Neural cell (in vitro differentiated cells): ENCODE measurements at regions not wholly inside any gene's neighbourhood (a gene's known extent, or its start where the extent isn't known, plus 50 kb on each side); places are given as distances from the start of the nearest gene placed in this dataset.

Source experiments
- H2AFZ ChIP-seq: fragments of 200-600, 300-800 bp; sonication (generic), shearing (Covaris generic); 2 replicates; pipeline ENCODE4 v1.6.0; 2014; ENCODE audit warnings: low read depth, mild to moderate bottlenecking, antibody characterized with exemption, low read length, moderate library complexity
- H3F3A ChIP-seq: fragments of 200-600 bp; shearing (Covaris generic); 2 replicates; pipeline ENCODE4 v1.6.1; 2016; ENCODE audit warnings: mild to moderate bottlenecking, moderate library complexity, mixed read lengths, antibody characterized with exemption, low read length; ENCODE audit not compliant: insufficient read depth, poor library complexity, severe bottlenecking
- H3K27ac ChIP-seq: fragments of 200-600, 300-800 bp; sonication (generic), shearing (Covaris generic); 2 replicates; pipeline ENCODE4 v1.5.1; 2014; ENCODE audit warnings: mild to moderate bottlenecking, low read length, moderate library complexity
- H3K27me3 ChIP-seq: fragments of 300-800, 200-600 bp; sonication (generic), shearing (Covaris generic); 2 replicates; pipeline ENCODE4 v1.6.0; 2014; ENCODE audit warnings: mild to moderate bottlenecking, low read depth, low read length, moderate library complexity; ENCODE audit not compliant: insufficient read depth
- H3K36me3 ChIP-seq: fragments of 300-800, 200-600 bp; sonication (generic), shearing (Covaris generic); 2 replicates; pipeline ENCODE4 v1.5.1; 2014; ENCODE audit warnings: mild to moderate bottlenecking, antibody characterized with exemption, low read length, moderate library complexity; ENCODE audit not compliant: insufficient read depth
- H3K4me2 ChIP-seq: fragments of 300-800, 200-600 bp; sonication (generic), shearing (Covaris generic); 2 replicates; pipeline ENCODE4 v1.6.0; 2014; ENCODE audit warnings: mild to moderate bottlenecking, low read length
- H3K4me3 ChIP-seq: fragments of 300-800, 200-600 bp; sonication (generic), shearing (Covaris generic); 2 replicates; pipeline ENCODE4 v1.5.1; 2014; ENCODE audit warnings: mild to moderate bottlenecking, low read length, moderate library complexity
- H3K79me2 ChIP-seq: fragments of 200-600 bp; shearing (Covaris generic); replicated peaks from 2 replicates; pipeline ENCODE4 v1.6.0; 2014; ENCODE audit warnings: mild to moderate bottlenecking, low read length, moderate library complexity; ENCODE audit not compliant: insufficient read depth
- H3K9ac ChIP-seq: fragments of 300-800, 200-600 bp; sonication (generic), shearing (Covaris generic); 2 replicates; pipeline ENCODE4 v1.6.1; 2016; ENCODE audit warnings: mild to moderate bottlenecking, low read length, mixed read lengths
- H3K9me2 ChIP-seq: fragments of 200-600 bp; shearing (Covaris generic); 2 replicates; pipeline ENCODE4 v1.6.1; 2016; ENCODE audit warnings: mild to moderate bottlenecking, low read length, mixed read lengths; ENCODE audit not compliant: insufficient read depth
- H3K9me3 ChIP-seq: fragments of 200-600, 300-800 bp; sonication (generic), shearing (Covaris generic); 2 replicates; pipeline ENCODE4 v1.6.1; 2016; ENCODE audit warnings: mild to moderate bottlenecking, mixed run types, low read length, moderate library complexity, mixed read lengths
- H4K20me1 ChIP-seq: fragments of 200-600 bp; shearing (Covaris generic); 2 replicates; pipeline ENCODE4 v1.6.1; 2016; ENCODE audit warnings: mild to moderate bottlenecking, mixed run types; ENCODE audit not compliant: insufficient read depth
- CTCF ChIP-seq: fragments of 450-650 bp; IDR thresholded peaks from 2 replicates; pipeline ENCODE4 v1.5.1; 2014; ENCODE audit warnings: antibody characterized with exemption, mild to moderate bottlenecking, moderate library complexity; ENCODE audit not compliant: poor library complexity, severe bottlenecking
- EP300 ChIP-seq: fragments of 450-650 bp; conservative IDR thresholded peaks from 2 replicates; pipeline ENCODE4 v1.6.1; 2014; ENCODE audit warnings: antibody characterized with exemption, mild to moderate bottlenecking, moderate library complexity; ENCODE audit not compliant: poor library complexity, severe bottlenecking
- EZH2 ChIP-seq: fragments of 200-600, 300-800 bp; shearing (Covaris generic), sonication (generic); IDR thresholded peaks from 2 replicates; pipeline ENCODE4 v1.6.1; 2014; ENCODE audit warnings: antibody characterized with exemption, low read length, borderline replicate concordance, mild to moderate bottlenecking; ENCODE audit not compliant: insufficient read depth, poor library complexity, severe bottlenecking
- MXI1 ChIP-seq: fragments of 450-650 bp; conservative IDR thresholded peaks from 2 replicates; pipeline ENCODE4 v1.6.1; 2014; ENCODE audit warnings: antibody characterized with exemption, mild to moderate bottlenecking; ENCODE audit not compliant: poor library complexity, severe bottlenecking
- POLR2AphosphoS5 ChIP-seq: IDR thresholded peaks from 2 replicates; pipeline ENCODE4 v1.6.1; 2012
- RAD21 ChIP-seq: fragments of 450-650 bp; conservative IDR thresholded peaks from 2 replicates; pipeline ENCODE4 v1.6.1; 2014; ENCODE audit warnings: antibody characterized with exemption, mild to moderate bottlenecking, moderate library complexity
- REST ChIP-seq: IDR thresholded peaks from 2 replicates; pipeline ENCODE4 v1.6.1; 2012; ENCODE audit warnings: borderline replicate concordance
- SMC3 ChIP-seq: fragments of 450-650 bp; conservative IDR thresholded peaks from 2 replicates; pipeline ENCODE4 v1.6.1; 2014; ENCODE audit warnings: antibody characterized with exemption, mild to moderate bottlenecking, moderate library complexity; ENCODE audit not compliant: poor library complexity
- TAF1 ChIP-seq: IDR thresholded peaks from 2 replicates; pipeline ENCODE4 v1.6.1; 2012; ENCODE audit warnings: low read depth

GRCh38 chr3:82572721-82573120 lies 811.3 kb upstream of the GBE1 start:
- Histone ChIP-seq H3K27me3 (no peaks in the 10 kb centered on the region), H3F3A (no peaks in the 10 kb centered on the region), H3K9ac (no peak overlapping the region), H3K36me3 (no peaks in the 10 kb centered on the region), H3K4me2 (no peak overlapping the region), H4K20me1 (no peaks in the 10 kb centered on the region), H2AFZ (no peak overlapping the region), H3K27ac (no peak overlapping the region), H3K79me2 (no peaks in the 10 kb centered on the region), H3K9me2 (no peaks in the 10 kb centered on the region), H3K4me3 (no peak overlapping the region), H3K9me3 (no peaks in the 10 kb centered on the region)
- TF ChIP-seq POLR2AphosphoS5 (no peak), EP300 (no peak), EZH2 (no peak), CTCF (no peak), RAD21 (no peak)

GRCh38 chr3:82568776-82569338 lies 807.4 kb upstream of the GBE1 start:
- no peak overlapping the region for H3K4me3 ChIP-seq
- H3K79me2 ChIP-seq = no peaks in the 10 kb centered on the region
- no peaks in the 10 kb centered on the region for H4K20me1 ChIP-seq
- H3K36me3 ChIP-seq = no peaks in the 10 kb centered on the region
- no peaks in the 10 kb centered on the region for H3K9me3 ChIP-seq
- no peak overlapping the region for H3K4me2 ChIP-seq
- no peak overlapping the region for H3K27ac ChIP-seq
- H2AFZ ChIP-seq = no peak overlapping the region
- TF ChIP-seq MXI1 (no peak), REST (no peak), SMC3 (no peak), RAD21 (no peak), POLR2AphosphoS5 (no peak), TAF1 (no peak), EP300 (no peak), CTCF (no peak), EZH2 (no peak)
- H3F3A ChIP-seq = no peaks in the 10 kb centered on the region
- no peaks in the 10 kb centered on the region for H3K9me2 ChIP-seq
- no peaks in the 10 kb centered on the region for H3K27me3 ChIP-seq
- no peak overlapping the region for H3K9ac ChIP-seq
